ENCODE measurements at regions not wholly inside any gene's neighbourhood (a gene's known extent, or its start where the extent isn't known, plus 50 kb on each side); places are given as distances from the start of the nearest gene placed in this dataset.

DNA sequence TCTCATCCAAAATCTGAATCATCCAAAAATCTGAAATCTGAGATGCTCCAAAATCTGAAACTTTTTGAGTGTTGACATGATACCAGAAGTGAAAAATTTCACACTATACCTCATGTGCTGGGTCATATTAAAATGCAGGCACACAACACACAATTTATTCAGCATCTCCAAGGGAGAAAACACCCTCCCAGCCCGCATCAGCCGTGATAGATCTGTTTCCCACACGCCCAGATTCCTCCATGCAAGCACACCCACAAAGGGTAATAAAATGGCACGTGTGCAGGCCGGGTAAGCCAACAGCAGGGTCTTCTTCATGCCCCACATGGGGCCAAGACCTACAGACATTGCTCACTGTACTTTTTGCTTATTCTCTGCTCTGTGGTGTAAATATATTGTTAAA lies 173.1 kb upstream of the FERD3L start:
- ATAC-seq, result no peak
- 1% methylated on average over 5 of the region's 5 CpGs for WGBS (ENCODE audit: missing lambda C conversion rate)
- POLR2A ChIA-PET, result no interaction called here
- TF ChIP-seq EHMT2 (IDR thresholded peaks at IDR 0.05; ENCODE audit: low read depth), result no peak
- TF ChIP-seq CHD2 (IDR thresholded peaks at IDR 0.05; ENCODE audit: low read length, partially characterized antibody), result no peak
- TF ChIP-seq ZNF302 (CRISPR knock-in tag; IDR thresholded peaks at IDR 0.05), result no peak
- TF ChIP-seq, protein P1, sequence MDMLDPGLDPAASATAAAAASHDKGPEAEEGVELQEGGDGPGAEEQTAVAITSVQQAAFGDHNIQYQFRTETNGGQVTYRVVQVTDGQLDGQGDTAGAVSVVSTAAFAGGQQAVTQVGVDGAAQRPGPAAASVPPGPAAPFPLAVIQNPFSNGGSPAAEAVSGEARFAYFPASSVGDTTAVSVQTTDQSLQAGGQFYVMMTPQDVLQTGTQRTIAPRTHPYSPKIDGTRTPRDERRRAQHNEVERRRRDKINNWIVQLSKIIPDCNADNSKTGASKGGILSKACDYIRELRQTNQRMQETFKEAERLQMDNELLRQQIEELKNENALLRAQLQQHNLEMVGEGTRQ (IDR thresholded peaks at IDR 0.05), result no peak
- TF ChIP-seq FOSL2 (IDR thresholded peaks at IDR 0.05), result no peak
- TF ChIP-seq FOSL2 (CRISPR knock-in tag; IDR thresholded peaks at IDR 0.05), result no peak
- TF ChIP-seq, protein P2, sequence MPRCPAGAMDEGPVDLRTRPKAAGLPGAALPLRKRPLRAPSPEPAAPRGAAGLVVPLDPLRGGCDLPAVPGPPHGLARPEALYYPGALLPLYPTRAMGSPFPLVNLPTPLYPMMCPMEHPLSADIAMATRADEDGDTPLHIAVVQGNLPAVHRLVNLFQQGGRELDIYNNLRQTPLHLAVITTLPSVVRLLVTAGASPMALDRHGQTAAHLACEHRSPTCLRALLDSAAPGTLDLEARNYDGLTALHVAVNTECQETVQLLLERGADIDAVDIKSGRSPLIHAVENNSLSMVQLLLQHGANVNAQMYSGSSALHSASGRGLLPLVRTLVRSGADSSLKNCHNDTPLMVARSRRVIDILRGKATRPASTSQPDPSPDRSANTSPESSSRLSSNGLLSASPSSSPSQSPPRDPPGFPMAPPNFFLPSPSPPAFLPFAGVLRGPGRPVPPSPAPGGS (IDR thresholded peaks at IDR 0.05), result no peak
- TF ChIP-seq HDAC2 (IDR thresholded peaks at IDR 0.05), result no peak
- TF ChIP-seq BHLHE40 (IDR thresholded peaks at IDR 0.05; ENCODE audit: low read depth, low read length), result no peak
- TF ChIP-seq POLR2AphosphoS2 (conservative IDR thresholded peaks at IDR 0.05; ENCODE audit: low read length), result no peak
- H3K9me3 ChIP-seq, result no peaks in the 10 kb centered on the region
- FAIRE-seq, result no peak
- CTCF ChIA-PET, result no interaction called here
- H3K4me2 ChIP-seq, result no peak overlapping the region
- H3K4me3 ChIP-seq, result no peak overlapping the region
- no peak for DNase-seq (ENCODE audit: low read depth in 1 of 2, low spot score in 1 of 2)
- no peak overlapping the region for H3K27ac ChIP-seq
- no peaks in the 10 kb centered on the region for H3K4me1 ChIP-seq

DNA sequence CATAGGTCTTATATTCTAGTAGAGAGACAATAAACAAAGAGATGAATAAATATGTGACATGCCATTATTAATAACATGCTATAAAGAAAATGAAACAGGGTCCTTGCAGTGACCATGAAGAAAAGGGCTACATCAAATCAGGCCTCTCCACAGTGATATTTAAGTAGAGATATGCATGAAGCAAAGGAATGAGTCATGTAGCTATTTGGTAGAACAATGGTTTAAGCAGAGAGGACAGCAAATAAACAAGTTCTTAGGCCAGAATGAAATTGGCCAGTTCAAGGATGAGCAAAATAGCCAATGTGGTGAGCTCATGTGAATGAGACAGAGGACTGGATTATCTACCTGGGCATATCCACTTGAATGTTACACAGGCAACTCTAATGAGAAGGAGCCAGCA lies 172.2 kb upstream of the FERD3L start:
- TF ChIP-seq RAD21 (conservative IDR thresholded peaks at IDR 0.05 in 1 of 2, IDR thresholded peaks at IDR 0.05 in 1 of 2) (no peak), MYC (IDR thresholded peaks at IDR 0.05; ENCODE audit: borderline replicate concordance, low read length) (no peak), HEYL (CRISPR knock-in tag; IDR thresholded peaks at IDR 0.05) (no peak), POLR2A (IDR thresholded peaks at IDR 0.05; ENCODE audit: low read length) (no peak), HOXB5 (CRISPR knock-in tag; IDR thresholded peaks at IDR 0.05) (no peak), FOSL2 (IDR thresholded peaks at IDR 0.05) (no peak), FOSL2 (CRISPR knock-in tag; IDR thresholded peaks at IDR 0.05) (no peak), JUNB (IDR thresholded peaks at IDR 0.05) (no peak), HOXB13 (CRISPR knock-in tag; IDR thresholded peaks at IDR 0.05; ENCODE audit: low read depth) (no peak), NFE2L2 (conservative IDR thresholded peaks at IDR 0.05; ENCODE audit: low read length) (no peak), ZC3H11A (IDR thresholded peaks at IDR 0.05) (no peak), NR3C1 (IDR thresholded peaks at IDR 0.05) (no peak), CBX2 (IDR thresholded peaks at IDR 0.05; ENCODE audit: borderline replicate concordance, low read depth) (no peak)
- TF ChIP-seq, protein P3, sequence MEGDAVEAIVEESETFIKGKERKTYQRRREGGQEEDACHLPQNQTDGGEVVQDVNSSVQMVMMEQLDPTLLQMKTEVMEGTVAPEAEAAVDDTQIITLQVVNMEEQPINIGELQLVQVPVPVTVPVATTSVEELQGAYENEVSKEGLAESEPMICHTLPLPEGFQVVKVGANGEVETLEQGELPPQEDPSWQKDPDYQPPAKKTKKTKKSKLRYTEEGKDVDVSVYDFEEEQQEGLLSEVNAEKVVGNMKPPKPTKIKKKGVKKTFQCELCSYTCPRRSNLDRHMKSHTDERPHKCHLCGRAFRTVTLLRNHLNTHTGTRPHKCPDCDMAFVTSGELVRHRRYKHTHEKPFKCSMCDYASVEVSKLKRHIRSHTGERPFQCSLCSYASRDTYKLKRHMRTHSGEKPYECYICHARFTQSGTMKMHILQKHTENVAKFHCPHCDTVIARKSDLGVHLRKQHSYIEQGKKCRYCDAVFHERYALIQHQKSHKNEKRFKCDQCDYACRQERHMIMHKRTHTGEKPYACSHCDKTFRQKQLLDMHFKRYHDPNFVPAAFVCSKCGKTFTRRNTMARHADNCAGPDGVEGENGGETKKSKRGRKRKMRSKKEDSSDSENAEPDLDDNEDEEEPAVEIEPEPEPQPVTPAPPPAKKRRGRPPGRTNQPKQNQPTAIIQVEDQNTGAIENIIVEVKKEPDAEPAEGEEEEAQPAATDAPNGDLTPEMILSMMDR (IDR thresholded peaks at IDR 0.05), result no peak
- TF ChIP-seq, protein P4, sequence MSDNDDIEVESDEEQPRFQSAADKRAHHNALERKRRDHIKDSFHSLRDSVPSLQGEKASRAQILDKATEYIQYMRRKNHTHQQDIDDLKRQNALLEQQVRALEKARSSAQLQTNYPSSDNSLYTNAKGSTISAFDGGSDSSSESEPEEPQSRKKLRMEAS (IDR thresholded peaks at IDR 0.05), result no peak
- H3K4me1 ChIP-seq, result no peaks in the 10 kb centered on the region
- no peak overlapping the region for H3K4me2 ChIP-seq
- FAIRE-seq (no peak), DNase-seq (ENCODE audit: low read depth in 1 of 2, low spot score in 1 of 2) (no peak), ATAC-seq (no peak)
- H3K4me3 ChIP-seq, result no peak overlapping the region
- ChIA-PET CTCF (no interaction called here), POLR2A (no interaction called here)
- H3K9me3 ChIP-seq, result no peaks in the 10 kb centered on the region
- no peak overlapping the region for H3K27ac ChIP-seq

DNA sequence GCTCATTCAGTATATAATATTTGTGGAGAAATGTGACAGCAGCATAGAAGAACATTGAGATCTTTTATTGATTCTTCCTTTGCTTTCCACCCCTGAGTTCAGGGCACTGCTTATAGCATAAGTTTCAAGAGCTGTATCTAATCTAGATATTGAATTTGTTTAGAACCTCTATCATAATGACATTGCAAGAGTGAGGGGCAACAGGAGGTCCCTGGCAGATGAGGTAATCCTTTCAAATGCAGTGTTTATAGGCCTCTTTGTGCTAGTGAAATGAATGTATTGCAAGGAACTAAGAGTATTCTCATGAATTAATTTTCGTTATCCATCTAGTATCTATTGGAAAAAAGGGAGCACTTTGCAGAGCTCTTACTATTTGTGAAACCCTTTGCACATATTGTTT lies 167.2 kb upstream of the FERD3L start:
- no peak overlapping the region for H3K4me3 ChIP-seq
- H3K4me1 ChIP-seq, result no peaks in the 10 kb centered on the region
- FAIRE-seq (no peak), ATAC-seq (no peak), DNase-seq (ENCODE audit: low read depth in 1 of 2, low spot score in 1 of 2) (no peak)
- no peak overlapping the region for H3K27ac ChIP-seq
- H3K9me3 ChIP-seq, result no peaks in the 10 kb centered on the region
- ChIA-PET POLR2A (no interaction called here), CTCF (interaction anchor here (1.5 kb wide), 1 partner anchor 9 kb away, joined by 4 read pairs; no protein-coding TSS in a partner anchor)
- H3K4me2 ChIP-seq, result no peak overlapping the region
- WGBS (ENCODE audit: missing lambda C conversion rate), result 25% methylated on average over 1 of the region's 1 CpG
- TF ChIP-seq FOSB (CRISPR knock-in tag; IDR thresholded peaks at IDR 0.05) (no peak), TP53 (CRISPR knock-in tag; IDR thresholded peaks at IDR 0.05) (no peak), RFX5 (IDR thresholded peaks at IDR 0.05) (no peak), MYC (IDR thresholded peaks at IDR 0.05; ENCODE audit: borderline replicate concordance, low read length) (no peak), ZC3H11A (IDR thresholded peaks at IDR 0.05) (no peak), KDM5A (IDR thresholded peaks at IDR 0.05) (no peak), TFCP2L1 (CRISPR knock-in tag; IDR thresholded peaks at IDR 0.05) (no peak)
- TF ChIP-seq, protein P5, sequence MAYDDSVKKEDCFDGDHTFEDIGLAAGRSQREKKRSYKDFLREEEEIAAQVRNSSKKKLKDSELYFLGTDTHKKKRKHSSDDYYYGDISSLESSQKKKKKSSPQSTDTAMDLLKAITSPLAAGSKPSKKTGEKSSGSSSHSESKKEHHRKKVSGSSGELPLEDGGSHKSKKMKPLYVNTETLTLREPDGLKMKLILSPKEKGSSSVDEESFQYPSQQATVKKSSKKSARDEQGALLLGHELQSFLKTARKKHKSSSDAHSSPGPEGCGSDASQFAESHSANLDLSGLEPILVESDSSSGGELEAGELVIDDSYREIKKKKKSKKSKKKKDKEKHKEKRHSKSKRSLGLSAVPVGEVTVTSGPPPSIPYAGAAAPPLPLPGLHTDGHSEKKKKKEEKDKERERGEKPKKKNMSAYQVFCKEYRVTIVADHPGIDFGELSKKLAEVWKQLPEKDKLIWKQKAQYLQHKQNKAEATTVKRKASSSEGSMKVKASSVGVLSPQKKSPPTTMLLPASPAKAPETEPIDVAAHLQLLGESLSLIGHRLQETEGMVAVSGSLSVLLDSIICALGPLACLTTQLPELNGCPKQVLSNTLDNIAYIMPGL (CRISPR knock-in tag; IDR thresholded peaks at IDR 0.05; ENCODE audit: borderline replicate concordance), result no peak
- TF ChIP-seq, protein P6, sequence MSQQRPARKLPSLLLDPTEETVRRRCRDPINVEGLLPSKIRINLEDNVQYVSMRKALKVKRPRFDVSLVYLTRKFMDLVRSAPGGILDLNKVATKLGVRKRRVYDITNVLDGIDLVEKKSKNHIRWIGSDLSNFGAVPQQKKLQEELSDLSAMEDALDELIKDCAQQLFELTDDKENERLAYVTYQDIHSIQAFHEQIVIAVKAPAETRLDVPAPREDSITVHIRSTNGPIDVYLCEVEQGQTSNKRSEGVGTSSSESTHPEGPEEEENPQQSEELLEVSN (IDR thresholded peaks at IDR 0.05; ENCODE audit: borderline replicate concordance, low read depth), result no peak

Data from A549 (cell line).